ENCODE measurements at regions not wholly inside any gene's neighbourhood (a gene's known extent, or its start where the extent isn't known, plus 50 kb on each side); places are given as distances from the start of the nearest gene placed in this dataset.

DNA sequence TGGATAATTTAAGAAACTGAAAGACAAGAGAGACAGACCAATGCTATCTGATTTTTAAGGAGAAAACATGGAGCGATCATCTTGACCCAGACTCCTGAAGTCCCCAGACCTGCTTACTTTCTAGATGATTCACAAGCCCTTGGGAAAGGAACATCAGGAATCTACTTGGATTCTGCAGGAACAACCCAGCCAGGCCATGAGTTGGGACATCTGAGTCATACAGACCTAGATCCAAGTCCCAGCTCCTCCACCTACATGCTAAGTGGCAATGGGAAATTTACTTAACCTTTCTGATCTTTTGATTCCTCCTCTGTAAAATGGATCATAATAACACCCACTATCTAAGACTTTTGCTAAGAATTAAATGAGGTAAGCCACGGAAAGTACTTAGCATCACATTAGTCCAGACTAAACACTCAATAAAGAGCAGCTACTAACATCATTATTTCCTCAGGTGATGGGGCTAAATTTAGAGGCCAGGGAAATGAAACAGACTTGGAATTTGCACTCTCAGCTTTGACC is 61.0 kb upstream of the MAFB start:
- H2AFZ ChIP-seq (ENCODE audit: low read depth), result no peak overlapping the region
- no peaks in the 10 kb centered on the region for H3K27me3 ChIP-seq (ENCODE audit: insufficient read depth, low read depth)
- H4K20me1 ChIP-seq (ENCODE audit: insufficient read depth), result no peaks in the 10 kb centered on the region
- H3K36me3 ChIP-seq (ENCODE audit: insufficient read depth), result no peaks in the 10 kb centered on the region
- no peaks in the 10 kb centered on the region for H3K79me2 ChIP-seq (ENCODE audit: insufficient read depth, low read depth)
- H3K9ac ChIP-seq, result no peak overlapping the region
- H3K4me3 ChIP-seq (IDR thresholded peaks at IDR 0.05; ENCODE audit: insufficient read depth, low read depth, low read length), result no peak overlapping the region
- H3K27ac ChIP-seq, result no peak overlapping the region
- TF ChIP-seq, protein P1, sequence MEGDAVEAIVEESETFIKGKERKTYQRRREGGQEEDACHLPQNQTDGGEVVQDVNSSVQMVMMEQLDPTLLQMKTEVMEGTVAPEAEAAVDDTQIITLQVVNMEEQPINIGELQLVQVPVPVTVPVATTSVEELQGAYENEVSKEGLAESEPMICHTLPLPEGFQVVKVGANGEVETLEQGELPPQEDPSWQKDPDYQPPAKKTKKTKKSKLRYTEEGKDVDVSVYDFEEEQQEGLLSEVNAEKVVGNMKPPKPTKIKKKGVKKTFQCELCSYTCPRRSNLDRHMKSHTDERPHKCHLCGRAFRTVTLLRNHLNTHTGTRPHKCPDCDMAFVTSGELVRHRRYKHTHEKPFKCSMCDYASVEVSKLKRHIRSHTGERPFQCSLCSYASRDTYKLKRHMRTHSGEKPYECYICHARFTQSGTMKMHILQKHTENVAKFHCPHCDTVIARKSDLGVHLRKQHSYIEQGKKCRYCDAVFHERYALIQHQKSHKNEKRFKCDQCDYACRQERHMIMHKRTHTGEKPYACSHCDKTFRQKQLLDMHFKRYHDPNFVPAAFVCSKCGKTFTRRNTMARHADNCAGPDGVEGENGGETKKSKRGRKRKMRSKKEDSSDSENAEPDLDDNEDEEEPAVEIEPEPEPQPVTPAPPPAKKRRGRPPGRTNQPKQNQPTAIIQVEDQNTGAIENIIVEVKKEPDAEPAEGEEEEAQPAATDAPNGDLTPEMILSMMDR (conservative IDR thresholded peaks at IDR 0.05; ENCODE audit: low read depth, low read length), result no peak
- H3K4me2 ChIP-seq, result no peak overlapping the region
- no peaks in the 10 kb centered on the region for H3K4me1 ChIP-seq (ENCODE audit: low read depth, poor library complexity, severe bottlenecking)

DNA sequence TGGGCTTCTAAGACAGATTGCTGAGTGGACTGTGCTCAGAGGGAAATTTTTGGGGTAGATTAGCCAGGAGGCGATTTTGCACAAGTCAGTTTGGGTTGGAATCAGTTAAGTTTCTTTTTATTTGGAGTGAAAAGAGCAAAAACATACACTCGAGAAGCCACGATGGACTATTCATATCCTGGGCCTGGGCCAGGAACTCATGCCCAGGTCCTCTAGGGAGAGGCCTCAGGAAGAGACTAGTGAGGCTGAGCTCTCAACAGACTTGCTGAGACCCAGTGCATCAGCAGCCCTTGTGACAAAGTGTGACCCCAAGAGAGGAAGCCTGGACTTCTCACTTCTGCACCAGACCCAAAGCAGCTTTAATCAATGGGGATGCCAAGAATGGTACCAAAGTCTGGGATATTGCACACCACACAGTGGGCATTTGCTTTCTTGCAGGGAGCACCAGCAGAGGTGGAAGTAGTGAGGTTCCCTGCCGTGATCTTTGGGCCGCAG is 61.6 kb upstream of the MAFB start:
- H3K9ac ChIP-seq, result no peak overlapping the region
- H3K4me2 ChIP-seq, result no peak overlapping the region
- TF ChIP-seq, protein P1 (conservative IDR thresholded peaks at IDR 0.05; ENCODE audit: low read depth, low read length), result no peak
- no peaks in the 10 kb centered on the region for H4K20me1 ChIP-seq (ENCODE audit: insufficient read depth)
- H3K4me1 ChIP-seq (ENCODE audit: low read depth, poor library complexity, severe bottlenecking), result no peaks in the 10 kb centered on the region
- no peaks in the 10 kb centered on the region for H3K27me3 ChIP-seq (ENCODE audit: insufficient read depth, low read depth)
- H3K79me2 ChIP-seq (ENCODE audit: insufficient read depth, low read depth), result no peaks in the 10 kb centered on the region
- no peak overlapping the region for H2AFZ ChIP-seq (ENCODE audit: low read depth)
- no peak overlapping the region for H3K4me3 ChIP-seq (IDR thresholded peaks at IDR 0.05; ENCODE audit: insufficient read depth, low read depth, low read length)
- no peaks in the 10 kb centered on the region for H3K36me3 ChIP-seq (ENCODE audit: insufficient read depth)
- H3K27ac ChIP-seq, result no peak overlapping the region

DNA sequence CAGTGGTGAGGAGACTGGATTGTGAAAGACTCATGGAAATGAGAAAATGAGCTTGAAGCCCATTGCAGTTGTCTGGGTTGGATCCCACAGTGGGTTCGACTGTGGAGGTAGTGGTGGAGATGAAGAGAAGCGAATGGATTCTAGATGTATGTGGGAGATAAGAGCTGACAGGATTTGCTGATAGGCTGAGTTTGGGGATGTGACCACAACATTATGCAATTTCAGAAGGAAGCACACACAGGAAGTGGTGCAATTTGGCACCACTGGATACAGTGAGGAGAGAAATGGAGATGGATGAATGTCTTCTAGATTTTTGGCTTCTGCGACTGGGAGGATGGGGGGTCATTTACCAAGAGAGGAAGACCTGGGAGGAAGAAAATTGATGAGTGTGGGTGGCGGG is 64.4 kb upstream of the MAFB start:
- Histone ChIP-seq H3K9ac (no peak overlapping the region), H2AFZ (ENCODE audit: low read depth) (no peak overlapping the region), H3K4me1 (ENCODE audit: low read depth, poor library complexity, severe bottlenecking) (no peaks in the 10 kb centered on the region), H3K36me3 (ENCODE audit: insufficient read depth) (no peaks in the 10 kb centered on the region), H3K79me2 (ENCODE audit: insufficient read depth, low read depth) (no peaks in the 10 kb centered on the region), H3K4me2 (no peak overlapping the region), H4K20me1 (ENCODE audit: insufficient read depth) (no peaks in the 10 kb centered on the region), H3K27ac (no peak overlapping the region), H3K27me3 (ENCODE audit: insufficient read depth, low read depth) (no peaks in the 10 kb centered on the region), H3K4me3 (IDR thresholded peaks at IDR 0.05; ENCODE audit: insufficient read depth, low read depth, low read length) (no peak overlapping the region)
- TF ChIP-seq, protein P1 (conservative IDR thresholded peaks at IDR 0.05; ENCODE audit: low read depth, low read length), result no peak

DNA sequence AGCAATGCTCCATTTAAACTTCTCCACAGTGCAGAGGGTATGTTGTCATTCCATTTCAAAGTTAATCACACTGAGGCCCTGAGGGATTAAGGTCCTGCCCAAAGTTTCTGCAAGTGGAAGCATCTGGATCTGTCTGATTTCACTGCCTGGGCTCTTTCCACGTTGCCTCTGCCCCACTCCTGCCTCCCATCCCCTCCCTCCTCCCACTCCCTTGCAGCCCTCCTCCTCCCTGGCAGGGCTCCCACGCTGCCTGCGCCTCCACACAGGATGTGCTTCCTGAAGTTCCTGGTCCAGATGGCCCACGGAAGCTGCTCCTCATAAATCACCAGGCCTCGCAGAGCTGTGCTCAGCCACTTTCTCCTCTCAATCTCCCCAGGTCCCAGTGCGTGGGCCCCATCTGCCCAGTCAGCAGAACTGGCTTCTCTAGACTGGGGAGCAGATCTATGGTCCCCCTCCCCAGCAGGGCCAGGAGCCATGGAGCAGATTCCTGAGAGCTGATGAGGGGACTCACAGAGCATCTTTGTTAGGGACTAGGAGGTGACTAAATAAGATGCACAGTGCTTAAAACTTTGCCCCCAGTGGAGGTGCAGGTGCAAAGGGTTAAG is 65.4 kb upstream of the MAFB start:
- Histone ChIP-seq H3K27ac (no peak overlapping the region), H3K79me2 (ENCODE audit: insufficient read depth, low read depth) (no peaks in the 10 kb centered on the region), H2AFZ (ENCODE audit: low read depth) (no peak overlapping the region), H3K36me3 (ENCODE audit: insufficient read depth) (no peaks in the 10 kb centered on the region), H3K9ac (no peak overlapping the region), H3K27me3 (ENCODE audit: insufficient read depth, low read depth) (no peaks in the 10 kb centered on the region), H4K20me1 (ENCODE audit: insufficient read depth) (no peaks in the 10 kb centered on the region), H3K4me1 (ENCODE audit: low read depth, poor library complexity, severe bottlenecking) (no peaks in the 10 kb centered on the region), H3K4me2 (no peak overlapping the region), H3K4me3 (IDR thresholded peaks at IDR 0.05; ENCODE audit: insufficient read depth, low read depth, low read length) (no peak overlapping the region)
- TF ChIP-seq, protein P1 (conservative IDR thresholded peaks at IDR 0.05; ENCODE audit: low read depth, low read length), result no peak
